ENCODE measurements at regions not wholly inside any gene's neighbourhood (a gene's known extent, or its start where the extent isn't known, plus 50 kb on each side); places are given as distances from the start of the nearest gene placed in this dataset.
"Not testable (repeated sequence)": the region's sequence is repeated elsewhere in the genome, so short reads cannot be mapped to it uniquely, and the experiment has no call there.

DNA sequence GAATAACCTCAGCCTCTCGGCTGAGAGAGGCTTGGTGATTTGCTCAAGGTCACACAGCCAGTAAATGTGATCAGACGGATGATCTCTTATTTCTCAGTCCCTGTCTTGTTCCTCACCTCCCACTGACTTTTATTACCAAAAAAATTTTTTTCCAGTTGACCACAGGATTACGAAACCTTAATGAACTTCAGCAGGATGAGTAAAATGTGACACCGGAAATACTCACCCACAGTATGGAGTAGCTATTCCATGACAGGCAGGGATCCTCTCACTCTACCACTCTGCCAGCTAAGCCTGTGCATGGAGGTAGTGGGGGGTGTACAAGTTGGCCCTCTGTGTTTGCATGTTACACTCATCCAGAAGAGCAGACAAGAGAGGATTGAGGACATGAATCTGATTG, 916.4 kb downstream of the UQCRFS1 start:
- peak; percentile 45 for DNase-seq (ENCODE audit: extremely low read depth, low read depth)
- TF ChIP-seq, protein P1, sequence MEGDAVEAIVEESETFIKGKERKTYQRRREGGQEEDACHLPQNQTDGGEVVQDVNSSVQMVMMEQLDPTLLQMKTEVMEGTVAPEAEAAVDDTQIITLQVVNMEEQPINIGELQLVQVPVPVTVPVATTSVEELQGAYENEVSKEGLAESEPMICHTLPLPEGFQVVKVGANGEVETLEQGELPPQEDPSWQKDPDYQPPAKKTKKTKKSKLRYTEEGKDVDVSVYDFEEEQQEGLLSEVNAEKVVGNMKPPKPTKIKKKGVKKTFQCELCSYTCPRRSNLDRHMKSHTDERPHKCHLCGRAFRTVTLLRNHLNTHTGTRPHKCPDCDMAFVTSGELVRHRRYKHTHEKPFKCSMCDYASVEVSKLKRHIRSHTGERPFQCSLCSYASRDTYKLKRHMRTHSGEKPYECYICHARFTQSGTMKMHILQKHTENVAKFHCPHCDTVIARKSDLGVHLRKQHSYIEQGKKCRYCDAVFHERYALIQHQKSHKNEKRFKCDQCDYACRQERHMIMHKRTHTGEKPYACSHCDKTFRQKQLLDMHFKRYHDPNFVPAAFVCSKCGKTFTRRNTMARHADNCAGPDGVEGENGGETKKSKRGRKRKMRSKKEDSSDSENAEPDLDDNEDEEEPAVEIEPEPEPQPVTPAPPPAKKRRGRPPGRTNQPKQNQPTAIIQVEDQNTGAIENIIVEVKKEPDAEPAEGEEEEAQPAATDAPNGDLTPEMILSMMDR (IDR thresholded peaks at IDR 0.05; ENCODE audit: low read depth, low read length, missing control alignments) = no peak
- no peak overlapping the region for H3K4me3 ChIP-seq (replicated peaks; ENCODE audit: low read depth, low read length)

DNA sequence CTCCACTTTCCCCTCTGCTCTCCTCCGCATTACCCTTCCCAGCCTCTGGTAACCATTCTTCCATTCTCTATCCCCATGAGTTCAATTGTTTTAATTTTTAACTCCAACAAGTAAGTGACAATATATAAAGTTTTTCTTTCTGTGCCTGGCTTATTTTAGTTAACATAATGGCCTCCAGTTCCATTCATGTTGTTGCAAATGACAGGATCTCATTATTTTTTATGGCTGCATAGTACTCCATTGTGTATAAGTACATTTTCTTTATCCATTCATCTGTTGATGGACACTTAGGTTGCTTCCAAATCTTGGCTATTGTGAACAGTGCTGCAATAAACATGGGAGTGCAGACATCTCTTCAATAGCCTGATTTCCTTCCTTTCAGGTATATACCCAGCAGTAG, 918.0 kb downstream of the UQCRFS1 start:
- DNase-seq (ENCODE audit: extremely low read depth, low read depth); H3K4me3 ChIP-seq (replicated peaks; ENCODE audit: low read depth, low read length): not testable (repeated sequence)

DNA sequence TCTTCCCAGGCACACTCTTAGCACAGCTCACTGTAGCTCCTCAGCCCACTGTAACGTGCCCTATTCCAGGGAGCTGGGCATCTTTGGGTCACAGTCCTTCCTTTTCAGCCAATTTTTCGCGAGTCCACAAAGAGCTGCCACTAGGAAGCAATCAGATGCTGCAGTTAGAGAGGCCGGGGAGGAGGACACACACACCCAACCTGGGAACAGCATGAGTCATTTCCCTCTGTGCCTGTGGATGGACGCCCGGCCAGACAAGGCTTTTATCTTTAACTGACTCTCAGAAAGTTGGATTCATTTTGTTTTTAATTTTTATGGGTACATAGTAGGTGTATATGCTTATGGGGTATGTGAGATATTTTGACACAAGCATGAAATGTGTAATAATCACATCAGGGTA, 918.6 kb downstream of the UQCRFS1 start:
- TF ChIP-seq, protein P1 (IDR thresholded peaks at IDR 0.05; ENCODE audit: low read depth, low read length, missing control alignments) = no peak
- H3K4me3 ChIP-seq (replicated peaks; ENCODE audit: low read depth, low read length) = no peak overlapping the region
- DNase-seq (ENCODE audit: extremely low read depth, low read depth) = peak; percentile 29

DNA sequence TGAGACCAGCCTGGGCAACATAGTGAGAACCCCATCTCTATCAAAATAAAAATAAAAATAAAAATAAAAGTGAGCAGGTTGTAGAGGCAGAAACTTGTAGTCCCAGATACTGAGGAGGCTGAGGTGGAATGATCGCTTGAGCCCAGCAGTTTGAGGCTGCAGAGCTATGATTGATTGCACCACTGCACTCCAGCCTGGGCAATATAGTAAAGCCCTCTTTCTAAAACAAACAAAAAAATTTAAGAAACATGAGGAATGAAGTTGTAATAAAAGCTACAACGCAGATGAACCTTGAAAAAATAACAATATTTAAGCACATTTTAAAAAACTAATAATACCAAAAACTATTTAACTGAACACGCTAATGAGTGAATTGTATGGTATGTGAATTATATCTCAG, 919.3 kb downstream of the UQCRFS1 start:
- no peak for DNase-seq (ENCODE audit: extremely low read depth, low read depth)
- H3K4me3 ChIP-seq (replicated peaks; ENCODE audit: low read depth, low read length) = no peak overlapping the region

DNA sequence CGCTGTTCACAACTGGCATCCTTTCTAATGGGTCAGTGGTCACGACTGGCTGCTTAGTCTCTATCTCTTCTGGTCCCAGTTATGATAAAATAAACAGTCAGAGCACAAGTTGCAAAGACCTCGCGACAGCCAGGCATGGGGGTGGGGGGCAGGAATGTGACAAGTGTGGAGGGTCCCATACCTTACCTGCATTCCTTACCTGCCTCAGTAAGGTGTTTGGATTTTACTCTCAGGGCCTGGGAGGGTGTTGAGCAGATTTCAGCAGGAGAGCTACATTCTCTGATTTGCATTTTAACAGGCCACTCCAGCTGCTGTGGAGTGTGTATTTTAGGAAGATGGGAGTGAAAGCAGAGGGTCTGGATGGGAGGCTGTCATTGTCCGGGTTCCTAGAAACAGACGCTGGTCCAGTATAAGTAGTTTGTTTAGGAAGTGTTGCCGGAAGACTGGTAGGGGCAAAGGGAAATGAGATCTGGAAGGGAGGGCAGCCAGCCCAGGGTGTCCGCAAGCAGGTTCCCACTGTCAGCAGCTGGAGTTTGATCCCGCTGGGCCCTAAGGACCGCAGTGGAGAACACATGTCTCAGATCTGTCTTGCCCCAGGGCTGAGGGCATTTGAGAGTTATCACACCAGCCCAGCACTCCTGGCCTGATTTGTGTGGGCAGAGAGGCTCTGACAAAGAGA, 920.0 kb downstream of the UQCRFS1 start:
- TF ChIP-seq, protein P1 (IDR thresholded peaks at IDR 0.05; ENCODE audit: low read depth, low read length, missing control alignments) = no peak
- no peak overlapping the region for H3K4me3 ChIP-seq (replicated peaks; ENCODE audit: low read depth, low read length)
- no peak for DNase-seq (ENCODE audit: extremely low read depth, low read depth)

More for the DNA sequence above, 919.3 kb downstream of the UQCRFS1 start:
- TF ChIP-seq, protein P1 (IDR thresholded peaks at IDR 0.05; ENCODE audit: low read depth, low read length, missing control alignments) = no peak

DNA sequence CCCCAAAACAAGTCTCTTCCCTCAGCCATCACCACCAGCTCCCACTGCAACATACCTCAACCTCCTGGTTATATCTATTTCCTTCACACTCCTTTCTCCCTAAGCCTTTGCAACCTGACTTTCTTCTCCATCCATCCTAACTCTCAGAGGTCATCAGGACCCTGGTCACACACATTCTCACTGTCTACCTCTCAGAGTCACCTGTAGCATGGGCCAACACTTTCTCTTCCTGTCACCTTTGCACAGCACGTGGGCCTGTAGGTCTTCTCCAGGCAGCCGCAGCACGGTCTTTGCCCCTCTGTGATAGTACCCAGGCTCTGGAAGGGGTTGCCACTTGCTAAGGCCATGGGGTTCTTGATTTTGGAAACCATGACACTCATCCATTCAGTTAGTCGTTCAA, 921.1 kb downstream of the UQCRFS1 start:
- TF ChIP-seq, protein P1 (IDR thresholded peaks at IDR 0.05; ENCODE audit: low read depth, low read length, missing control alignments) = no peak
- no peak for DNase-seq (ENCODE audit: extremely low read depth, low read depth)
- no peak overlapping the region for H3K4me3 ChIP-seq (replicated peaks; ENCODE audit: low read depth, low read length)

DNA sequence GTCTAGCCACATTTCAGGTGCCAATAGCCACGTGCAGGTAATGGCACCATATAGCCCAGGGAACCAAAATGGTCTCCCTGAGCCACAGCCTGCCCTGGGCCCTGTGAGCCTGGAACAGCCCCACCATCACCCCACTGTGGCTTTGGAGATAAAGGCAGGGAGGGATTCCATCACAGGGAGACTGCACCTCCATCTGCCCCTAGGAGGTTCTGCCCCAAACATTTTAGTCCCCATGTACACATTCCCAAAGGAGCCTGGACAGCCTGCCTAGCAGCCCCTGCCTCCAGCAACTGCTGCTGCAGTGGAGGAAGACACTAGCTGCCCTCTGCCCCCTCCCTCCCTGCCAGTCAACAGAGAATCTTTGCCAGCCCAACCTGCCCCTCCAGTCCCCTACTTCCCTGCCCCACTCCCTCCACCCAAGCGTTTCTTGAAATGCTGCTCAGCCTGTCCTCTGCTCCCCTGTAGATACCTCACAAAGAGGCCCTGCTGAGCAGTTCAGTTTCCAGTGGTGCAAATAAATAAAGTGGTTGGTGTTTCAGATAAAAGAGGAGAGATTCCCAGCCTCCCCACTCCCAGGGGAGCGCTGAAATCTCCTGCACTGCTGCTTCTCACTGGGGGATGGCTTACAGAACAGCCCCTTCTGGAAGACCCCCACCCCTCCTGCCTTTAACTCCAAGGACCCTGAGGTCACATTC, 921.8 kb downstream of the UQCRFS1 start:
- DNase-seq (ENCODE audit: extremely low read depth, low read depth) = no peak
- TF ChIP-seq, protein P1 (IDR thresholded peaks at IDR 0.05; ENCODE audit: low read depth, low read length, missing control alignments) = no peak
- no peak overlapping the region for H3K4me3 ChIP-seq (replicated peaks; ENCODE audit: low read depth, low read length)
